ENCODE measurements at regions not wholly inside any gene's neighbourhood (a gene's known extent, or its start where the extent isn't known, plus 50 kb on each side); places are given as distances from the start of the nearest gene placed in this dataset.

GRCh38 chr1:165144757-165145397 lies 211.6 kb downstream of the LMX1A start:
- H3K4me1 ChIP-seq (ENCODE audit: insufficient read depth, low read length) = peaks cover 9% of the 10 kb centered on the region
- no peak overlapping the region for H3K4me2 ChIP-seq (ENCODE audit: low read depth, low read length)
- FAIRE-seq = peak; percentile 64
- no peaks in the 10 kb centered on the region for H3K27me3 ChIP-seq (ENCODE audit: control insufficient read depth in 1 of 2, insufficient read depth in 2 of 2, low read length in 2 of 2)
- 37% methylated on average over 12 of the region's 12 CpGs for WGBS (ENCODE audit: low lambda C conversion rate)
- no peak overlapping the region for H2AFZ ChIP-seq (ENCODE audit: low read length)
- intact Hi-C loops (cut with micrococcal nuclease; ENCODE audit: unreplicated experiment) (loop anchor here (1.0 kb wide), 3 partner anchors 16 to 224 kb away; no protein-coding TSS in a partner anchor), in situ Hi-C loops (cut with HindIII; ENCODE audit: extremely low pct_ligation_motif_present, low pct_unique_long_range_greater_than_20kb) (loop anchor here (25.0 kb wide), 1 partner anchor 442 kb away; no protein-coding TSS in a partner anchor)
- CTCF ChIA-PET (ENCODE audit: low intra/inter-chr PET ratio, low total read pairs) = interaction anchor here (0.9 to 2.1 kb wide), 3 partner anchors 15 to 224 kb away, joined by 3 to 10 read pairs (median 5); no protein-coding TSS in a partner anchor
- POLR2A ChIA-PET = no interaction called here
- no TSS peak for BruUV-seq (replicated peaks)
- peak; percentile 95 for ATAC-seq
- H3K9ac ChIP-seq (ENCODE audit: insufficient read depth, low read depth, low read length) = no peak overlapping the region
- H3K4me3 ChIP-seq (replicated peaks in 1 of 3; ENCODE audit: insufficient read depth in 1 of 3, low read depth in 2 of 3, low read length in 3 of 3) = no peak overlapping the region
- H3K36me3 ChIP-seq (replicated peaks in 1 of 2; ENCODE audit: control insufficient read depth in 1 of 2, insufficient read depth in 2 of 2, low read length in 2 of 2) = no peaks in the 10 kb centered on the region
- no peaks in the 10 kb centered on the region for H3K79me2 ChIP-seq (ENCODE audit: insufficient read depth, low read length)
- no peak overlapping the region for H3K27ac ChIP-seq (ENCODE audit: extremely low read length, insufficient read depth, low read length)
- no peaks in the 10 kb centered on the region for H4K20me1 ChIP-seq (ENCODE audit: insufficient read depth, low read length)
- H3K9me3 ChIP-seq (ENCODE audit: low read length) = no peaks in the 10 kb centered on the region
- peak; percentile 44 for DNase-seq (ENCODE audit: low spot score)
- TF ChIP-seq MLX (CRISPR knock-in tag; IDR thresholded peaks at IDR 0.05) = no peak
- TF ChIP-seq ATF7-NPFF (CRISPR knock-in tag; IDR thresholded peaks at IDR 0.05; ENCODE audit: low read depth) = no peak
- TF ChIP-seq CAMTA2 (CRISPR knock-in tag; IDR thresholded peaks at IDR 0.05; ENCODE audit: borderline replicate concordance) = no peak
- peak; percentile 85 for TF ChIP-seq CTCF (CRISPR knock-in tag; IDR thresholded peaks at IDR 0.05)
- TF ChIP-seq ZFYVE20 (CRISPR knock-in tag; IDR thresholded peaks at IDR 0.05; ENCODE audit: borderline replicate concordance, low read depth) = no peak
- 0 out of 2 replicates have a peak, but pooled peaks have one; percentile 21 for TF ChIP-seq RAD21 (CRISPR knock-in tag; IDR thresholded peaks at IDR 0.05)
- no peak for TF ChIP-seq FIP1L1 (IDR thresholded peaks at IDR 0.05; ENCODE audit: borderline replicate concordance, insufficient read depth, low read depth, low read length)
- TF ChIP-seq TEAD3 (CRISPR knock-in tag; optimal IDR thresholded peaks at IDR 0.05; ENCODE audit: borderline replicate concordance) = peak; percentile 69
- TF ChIP-seq ZFAT (CRISPR knock-in tag; conservative IDR thresholded peaks at IDR 0.05) = no peak
- peak; percentile 21 for TF ChIP-seq XRCC5 (optimal IDR thresholded peaks at IDR 0.05; ENCODE audit: low read length)
- no peak for TF ChIP-seq ZNF296 (CRISPR knock-in tag; conservative IDR thresholded peaks at IDR 0.05)
- no peak for TF ChIP-seq LCORL (IDR thresholded peaks at IDR 0.05)
- no peak for TF ChIP-seq LCORL (CRISPR knock-in tag; IDR thresholded peaks at IDR 0.05)
- peak; percentile 74 for TF ChIP-seq SMC3 (IDR thresholded peaks at IDR 0.05; ENCODE audit: low read length)
- TF ChIP-seq GMEB2 (CRISPR knock-in tag; IDR thresholded peaks at IDR 0.05; ENCODE audit: low read depth) = no peak
- no peak for TF ChIP-seq SAP130 (CRISPR knock-in tag; IDR thresholded peaks at IDR 0.05; ENCODE audit: low read depth)
- no peak for TF ChIP-seq ARNT (IDR thresholded peaks at IDR 0.05)
- TF ChIP-seq SSRP1 (CRISPR knock-in tag; IDR thresholded peaks at IDR 0.05) = no peak
- no peak for TF ChIP-seq ZSCAN25 (CRISPR knock-in tag; IDR thresholded peaks at IDR 0.05)
- TF ChIP-seq CHD4 (IDR thresholded peaks at IDR 0.05; ENCODE audit: borderline replicate concordance, low read length) = no peak
- TF ChIP-seq IKZF1 (IDR thresholded peaks at IDR 0.05) = no peak
- no peak for TF ChIP-seq ZNF136 (CRISPR knock-in tag; IDR thresholded peaks at IDR 0.05; ENCODE audit: low read depth)
- TF ChIP-seq EZH2 (conservative IDR thresholded peaks at IDR 0.05; ENCODE audit: low read depth, low read length) = no peak
- TF ChIP-seq CREBL2 (CRISPR knock-in tag; IDR thresholded peaks at IDR 0.05; ENCODE audit: borderline replicate concordance) = no peak
- no peak for TF ChIP-seq BCL6 (CRISPR knock-in tag; IDR thresholded peaks at IDR 0.05)
